GM12872 (cell line): ENCODE measurements at regions not wholly inside any gene's neighbourhood (a gene's known extent, or its start where the extent isn't known, plus 50 kb on each side); places are given as distances from the start of the nearest gene placed in this dataset.

Experiments
- CTCF ChIP-seq: IDR thresholded peaks from 3 replicates; pipeline ENCODE4 v1.5.1; 2011; ENCODE audit warnings: low read depth, mild to moderate bottlenecking, low read length, moderate library complexity; ENCODE audit not compliant: insufficient read depth

GRCh38 chr1:233461847-233462246 is 134.3 kb downstream of the MAP3K21 start:
- no peak for TF ChIP-seq CTCF

- no peak for TF ChIP-seq CTCF
Measured at GRCh38 chr1:233463333-233463732, 135.8 kb downstream of the MAP3K21 start.

- TF ChIP-seq CTCF, result no peak
Measured at GRCh38 chr1:233465745-233466343, 138.3 kb downstream of the MAP3K21 start.

- TF ChIP-seq CTCF, result no peak
Measured at GRCh38 chr1:233470741-233471499, 143.0 kb upstream of the KCNK1 start.

- no peak for TF ChIP-seq CTCF
Measured at GRCh38 chr1:233473549-233474204, 140.2 kb upstream of the KCNK1 start.

- TF ChIP-seq CTCF, result no peak
Measured at GRCh38 chr1:233477359-233477758, 136.5 kb upstream of the KCNK1 start.

GRCh38 chr1:233478611-233479010 is 135.3 kb upstream of the KCNK1 start:
- no peak for TF ChIP-seq CTCF
